GOT3 (cell line): ENCODE measurements at regions not wholly inside any gene's neighbourhood (a gene's known extent, or its start where the extent isn't known, plus 50 kb on each side); places are given as distances from the start of the nearest gene placed in this dataset.

Experiments used
- DNase-seq: peaks from one replicate; lab custom pipeline; 2025; ENCODE audit warnings: mixed read lengths; lab: John Stamatoyannopoulos, UW

- DNase-seq, result no peak
These were observed 79.3 kb upstream of the GLI2 start for GRCh38 chr2:120656273-120656950.

- no peak for DNase-seq
These were observed 77.5 kb upstream of the GLI2 start for GRCh38 chr2:120658042-120658769.

GRCh38 chr2:120658770-120659158, 76.9 kb upstream of the GLI2 start:
- no peak for DNase-seq

- no peak for DNase-seq
These were observed 76.2 kb upstream of the GLI2 start for GRCh38 chr2:120659275-120659977.

- DNase-seq, result no peak
These were observed 75.5 kb upstream of the GLI2 start for GRCh38 chr2:120660056-120660694.

GRCh38 chr2:120660771-120661459, 74.8 kb upstream of the GLI2 start:
- no peak for DNase-seq

GRCh38 chr2:120661551-120661950, 74.1 kb upstream of the GLI2 start:
- no peak for DNase-seq

GRCh38 chr2:120662046-120662445, 73.6 kb upstream of the GLI2 start:
- DNase-seq, result no peak

- no peak for DNase-seq
These were observed 72.9 kb upstream of the GLI2 start for GRCh38 chr2:120662746-120663145.

GRCh38 chr2:120666433-120666832, 69.2 kb upstream of the GLI2 start:
- DNase-seq, result no peak

- no peak for DNase-seq
These were observed 67.7 kb upstream of the GLI2 start for GRCh38 chr2:120667981-120668380.

- DNase-seq, result no peak
These were observed 66.3 kb upstream of the GLI2 start for GRCh38 chr2:120669121-120669952.

- DNase-seq, result no peak
These were observed 65.7 kb upstream of the GLI2 start for GRCh38 chr2:120669971-120670370.

GRCh38 chr2:120670371-120670770, 65.3 kb upstream of the GLI2 start:
- no peak for DNase-seq

GRCh38 chr2:120670771-120671480, 64.7 kb upstream of the GLI2 start:
- DNase-seq, result no peak

GRCh38 chr2:120672526-120673204, 63.0 kb upstream of the GLI2 start:
- DNase-seq, result no peak

GRCh38 chr2:120673205-120673550, 62.5 kb upstream of the GLI2 start:
- DNase-seq, result no peak

- no peak for DNase-seq
These were observed 62.1 kb upstream of the GLI2 start for GRCh38 chr2:120673571-120674061.

- no peak for DNase-seq
These were observed 61.2 kb upstream of the GLI2 start for GRCh38 chr2:120674246-120675170.
